ENCODE measurements at regions not wholly inside any gene's neighbourhood (a gene's known extent, or its start where the extent isn't known, plus 50 kb on each side); places are given as distances from the start of the nearest gene placed in this dataset.

- Histone ChIP-seq H3K4me3 (replicated peaks in 1 of 4; ENCODE audit: control extremely low read depth in 1 of 4, insufficient read depth in 1 of 4, low read depth in 3 of 4, low read length in 4 of 4) (no peak overlapping the region), H3K27ac (ENCODE audit: insufficient read depth, low read length) (no peak overlapping the region), H2AFZ (ENCODE audit: low read length) (no peak overlapping the region), H3K36me3 (ENCODE audit: control insufficient read depth, insufficient read depth, low read length) (no peaks in the 10 kb centered on the region), H3K4me2 (ENCODE audit: extremely low read depth, insufficient read depth, low read length) (no peak overlapping the region), H3K4me1 (ENCODE audit: control insufficient read depth, extremely low read depth, insufficient read depth, low read length) (no peaks in the 10 kb centered on the region), H3K27me3 (ENCODE audit: control insufficient read depth, insufficient read depth, low read length) (no peaks in the 10 kb centered on the region), H3K9me3 (ENCODE audit: control insufficient read depth, insufficient read depth, low read depth, low read length) (no peaks in the 10 kb centered on the region), H3K9ac (ENCODE audit: insufficient read depth, low read length) (no peak overlapping the region), H3K79me2 (ENCODE audit: control insufficient read depth, insufficient read depth, low read length) (no peaks in the 10 kb centered on the region), H4K20me1 (ENCODE audit: control insufficient read depth, extremely low read depth, insufficient read depth, low read length) (no peaks in the 10 kb centered on the region)
- TF ChIP-seq EZH2 (IDR thresholded peaks at IDR 0.05; ENCODE audit: low read length, missing control alignments) = no peak
- TF ChIP-seq, protein P1, sequence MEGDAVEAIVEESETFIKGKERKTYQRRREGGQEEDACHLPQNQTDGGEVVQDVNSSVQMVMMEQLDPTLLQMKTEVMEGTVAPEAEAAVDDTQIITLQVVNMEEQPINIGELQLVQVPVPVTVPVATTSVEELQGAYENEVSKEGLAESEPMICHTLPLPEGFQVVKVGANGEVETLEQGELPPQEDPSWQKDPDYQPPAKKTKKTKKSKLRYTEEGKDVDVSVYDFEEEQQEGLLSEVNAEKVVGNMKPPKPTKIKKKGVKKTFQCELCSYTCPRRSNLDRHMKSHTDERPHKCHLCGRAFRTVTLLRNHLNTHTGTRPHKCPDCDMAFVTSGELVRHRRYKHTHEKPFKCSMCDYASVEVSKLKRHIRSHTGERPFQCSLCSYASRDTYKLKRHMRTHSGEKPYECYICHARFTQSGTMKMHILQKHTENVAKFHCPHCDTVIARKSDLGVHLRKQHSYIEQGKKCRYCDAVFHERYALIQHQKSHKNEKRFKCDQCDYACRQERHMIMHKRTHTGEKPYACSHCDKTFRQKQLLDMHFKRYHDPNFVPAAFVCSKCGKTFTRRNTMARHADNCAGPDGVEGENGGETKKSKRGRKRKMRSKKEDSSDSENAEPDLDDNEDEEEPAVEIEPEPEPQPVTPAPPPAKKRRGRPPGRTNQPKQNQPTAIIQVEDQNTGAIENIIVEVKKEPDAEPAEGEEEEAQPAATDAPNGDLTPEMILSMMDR (conservative IDR thresholded peaks at IDR 0.05 in 1 of 2, IDR thresholded peaks at IDR 0.05 in 1 of 2; ENCODE audit: low read depth in 1 of 2, low read length in 2 of 2) = no peak
- no peak for DNase-seq (ENCODE audit: low read depth in 2 of 2)
Measured at GRCh38 chr1:103460511-103460910, 65.0 kb upstream of the RNPC3 start.

GRCh38 chr1:103459346-103459745 is 66.2 kb upstream of the RNPC3 start:
- Histone ChIP-seq H3K9me3 (ENCODE audit: control insufficient read depth, insufficient read depth, low read depth, low read length) (no peaks in the 10 kb centered on the region), H2AFZ (ENCODE audit: low read length) (no peak overlapping the region)
- TF ChIP-seq, protein P1 (conservative IDR thresholded peaks at IDR 0.05 in 1 of 2, IDR thresholded peaks at IDR 0.05 in 1 of 2; ENCODE audit: low read depth in 1 of 2, low read length in 2 of 2) = no peak
- TF ChIP-seq EZH2 (IDR thresholded peaks at IDR 0.05; ENCODE audit: low read length, missing control alignments) = no peak

DNA sequence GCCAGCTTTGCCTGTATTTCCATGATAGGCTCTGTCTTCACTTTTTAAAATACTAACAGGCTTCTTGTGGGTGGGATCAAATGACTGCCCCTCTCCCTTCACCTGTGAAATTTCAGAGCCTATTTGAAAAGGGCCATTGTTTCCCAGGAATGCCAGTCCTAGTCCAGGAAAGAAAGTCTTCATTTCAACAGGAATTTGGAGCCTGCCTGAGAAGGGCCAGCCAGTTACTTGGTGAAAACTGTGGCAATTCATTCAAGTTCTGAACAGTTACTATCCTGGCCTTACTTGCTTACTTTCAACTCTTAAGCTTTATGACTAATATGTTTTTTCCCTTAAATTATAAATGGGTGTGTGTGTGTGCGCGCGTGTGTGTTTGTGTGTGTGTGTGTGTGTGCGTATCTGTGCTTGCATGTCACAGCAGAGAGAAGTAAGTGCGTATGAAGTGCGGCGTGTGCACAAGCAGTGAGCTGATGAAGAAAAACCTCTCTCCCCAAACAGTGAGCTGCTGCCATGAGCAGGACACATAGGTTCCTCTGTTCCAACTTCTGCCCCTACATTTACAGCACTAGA is 67.5 kb upstream of the RNPC3 start:
- Histone ChIP-seq H3K36me3 (ENCODE audit: control insufficient read depth, insufficient read depth, low read length) (no peaks in the 10 kb centered on the region), H4K20me1 (ENCODE audit: control insufficient read depth, extremely low read depth, insufficient read depth, low read length) (no peaks in the 10 kb centered on the region), H3K79me2 (ENCODE audit: control insufficient read depth, insufficient read depth, low read length) (no peaks in the 10 kb centered on the region), H3K27me3 (ENCODE audit: control insufficient read depth, insufficient read depth, low read length) (no peaks in the 10 kb centered on the region), H3K4me3 (replicated peaks in 1 of 4; ENCODE audit: control extremely low read depth in 1 of 4, insufficient read depth in 1 of 4, low read depth in 3 of 4, low read length in 4 of 4) (no peak overlapping the region), H3K9me3 (ENCODE audit: control insufficient read depth, insufficient read depth, low read depth, low read length) (no peaks in the 10 kb centered on the region), H3K9ac (ENCODE audit: insufficient read depth, low read length) (no peak overlapping the region), H2AFZ (ENCODE audit: low read length) (no peak overlapping the region), H3K4me1 (ENCODE audit: control insufficient read depth, extremely low read depth, insufficient read depth, low read length) (no peaks in the 10 kb centered on the region), H3K4me2 (ENCODE audit: extremely low read depth, insufficient read depth, low read length) (no peak overlapping the region), H3K27ac (ENCODE audit: insufficient read depth, low read length) (no peak overlapping the region)
- TF ChIP-seq EZH2 (IDR thresholded peaks at IDR 0.05; ENCODE audit: low read length, missing control alignments) = no peak
- TF ChIP-seq, protein P1 (conservative IDR thresholded peaks at IDR 0.05 in 1 of 2, IDR thresholded peaks at IDR 0.05 in 1 of 2; ENCODE audit: low read depth in 1 of 2, low read length in 2 of 2) = no peak
- peak in 1 of 2 donors; percentile 2 for DNase-seq (ENCODE audit: low read depth in 2 of 2)

More at GRCh38 chr1:103459346-103459745, 66.2 kb upstream of the RNPC3 start:
- H3K4me3 ChIP-seq (replicated peaks in 1 of 4; ENCODE audit: control extremely low read depth in 1 of 4, insufficient read depth in 1 of 4, low read depth in 3 of 4, low read length in 4 of 4) = no peak overlapping the region
- H3K27me3 ChIP-seq (ENCODE audit: control insufficient read depth, insufficient read depth, low read length) = no peaks in the 10 kb centered on the region
- no peaks in the 10 kb centered on the region for H4K20me1 ChIP-seq (ENCODE audit: control insufficient read depth, extremely low read depth, insufficient read depth, low read length)
- no peaks in the 10 kb centered on the region for H3K79me2 ChIP-seq (ENCODE audit: control insufficient read depth, insufficient read depth, low read length)
- H3K36me3 ChIP-seq (ENCODE audit: control insufficient read depth, insufficient read depth, low read length) = no peaks in the 10 kb centered on the region
- no peak overlapping the region for H3K9ac ChIP-seq (ENCODE audit: insufficient read depth, low read length)
- H3K4me1 ChIP-seq (ENCODE audit: control insufficient read depth, extremely low read depth, insufficient read depth, low read length) = no peaks in the 10 kb centered on the region
- no peak overlapping the region for H3K27ac ChIP-seq (ENCODE audit: insufficient read depth, low read length)
- H3K4me2 ChIP-seq (ENCODE audit: extremely low read depth, insufficient read depth, low read length) = no peak overlapping the region
- peak in 1 of 2 donors; percentile 68 for DNase-seq (ENCODE audit: low read depth in 2 of 2)
